ENCODE measurements at regions not wholly inside any gene's neighbourhood (a gene's known extent, or its start where the extent isn't known, plus 50 kb on each side); places are given as distances from the start of the nearest gene placed in this dataset.

DNA sequence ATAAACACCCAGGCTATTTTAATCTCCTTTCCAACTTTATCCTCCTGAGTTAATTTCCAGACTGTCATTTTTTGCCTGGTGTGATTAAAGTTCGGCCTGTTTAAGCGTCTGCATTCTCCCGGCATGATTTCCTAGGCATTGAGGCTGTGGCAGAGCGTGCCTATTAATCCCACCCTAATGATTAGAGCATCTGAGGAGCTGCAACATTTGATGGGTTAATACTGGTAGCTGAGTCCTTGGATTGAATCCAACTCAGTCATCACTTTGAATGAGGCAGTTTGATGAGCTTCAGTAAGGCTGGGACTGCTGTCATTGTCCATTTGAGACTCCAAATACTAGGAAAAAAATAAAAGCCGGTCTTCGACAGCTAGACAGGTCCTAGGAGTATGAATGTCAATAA is 882.5 kb downstream of the SLC4A3 start:
- DNase-seq (no peak), ATAC-seq (no peak)
- TF ChIP-seq, protein P1, sequence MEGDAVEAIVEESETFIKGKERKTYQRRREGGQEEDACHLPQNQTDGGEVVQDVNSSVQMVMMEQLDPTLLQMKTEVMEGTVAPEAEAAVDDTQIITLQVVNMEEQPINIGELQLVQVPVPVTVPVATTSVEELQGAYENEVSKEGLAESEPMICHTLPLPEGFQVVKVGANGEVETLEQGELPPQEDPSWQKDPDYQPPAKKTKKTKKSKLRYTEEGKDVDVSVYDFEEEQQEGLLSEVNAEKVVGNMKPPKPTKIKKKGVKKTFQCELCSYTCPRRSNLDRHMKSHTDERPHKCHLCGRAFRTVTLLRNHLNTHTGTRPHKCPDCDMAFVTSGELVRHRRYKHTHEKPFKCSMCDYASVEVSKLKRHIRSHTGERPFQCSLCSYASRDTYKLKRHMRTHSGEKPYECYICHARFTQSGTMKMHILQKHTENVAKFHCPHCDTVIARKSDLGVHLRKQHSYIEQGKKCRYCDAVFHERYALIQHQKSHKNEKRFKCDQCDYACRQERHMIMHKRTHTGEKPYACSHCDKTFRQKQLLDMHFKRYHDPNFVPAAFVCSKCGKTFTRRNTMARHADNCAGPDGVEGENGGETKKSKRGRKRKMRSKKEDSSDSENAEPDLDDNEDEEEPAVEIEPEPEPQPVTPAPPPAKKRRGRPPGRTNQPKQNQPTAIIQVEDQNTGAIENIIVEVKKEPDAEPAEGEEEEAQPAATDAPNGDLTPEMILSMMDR (IDR thresholded peaks at IDR 0.05), result no peak
- WGBS, 2 donors, result 69 to 79% methylated on average over 6 of the region's 6 CpGs
- Histone ChIP-seq H3K27ac (no peak overlapping the region), H3K36me3 (no peaks in the 10 kb centered on the region), H3K9me3 (no peaks in the 10 kb centered on the region), H3K27me3 (no peaks in the 10 kb centered on the region), H3K4me3 (no peak overlapping the region), H3K4me1 (peaks cover 0 to 5% (median 0%) of the 10 kb centered on the region in 9 donors)
- intact Hi-C loops (cut with DNase I), result no loop called here

DNA sequence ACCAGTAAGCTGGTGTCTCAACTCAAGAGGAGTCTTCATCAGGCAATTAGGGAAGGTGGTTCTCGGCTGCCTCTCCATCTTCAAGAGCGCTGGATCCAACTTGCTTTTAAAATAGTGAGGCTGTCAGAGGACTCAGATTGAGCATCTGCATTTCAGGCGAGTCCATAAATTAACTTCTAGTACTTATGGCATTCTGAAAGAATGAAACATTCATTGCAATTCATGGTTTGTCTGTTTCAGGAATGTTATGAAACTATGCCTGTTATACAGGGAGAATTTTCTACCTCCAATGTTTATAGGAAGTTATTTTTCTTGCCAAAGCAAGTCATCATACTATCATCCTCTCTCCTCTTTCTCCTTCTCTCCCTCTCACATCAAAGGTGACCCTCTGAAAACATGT is 883.2 kb downstream of the SLC4A3 start:
- H3K27ac ChIP-seq, result no peak overlapping the region
- 89 to 93% methylated on average over 3 of the region's 3 CpGs for WGBS, 2 donors

DNA sequence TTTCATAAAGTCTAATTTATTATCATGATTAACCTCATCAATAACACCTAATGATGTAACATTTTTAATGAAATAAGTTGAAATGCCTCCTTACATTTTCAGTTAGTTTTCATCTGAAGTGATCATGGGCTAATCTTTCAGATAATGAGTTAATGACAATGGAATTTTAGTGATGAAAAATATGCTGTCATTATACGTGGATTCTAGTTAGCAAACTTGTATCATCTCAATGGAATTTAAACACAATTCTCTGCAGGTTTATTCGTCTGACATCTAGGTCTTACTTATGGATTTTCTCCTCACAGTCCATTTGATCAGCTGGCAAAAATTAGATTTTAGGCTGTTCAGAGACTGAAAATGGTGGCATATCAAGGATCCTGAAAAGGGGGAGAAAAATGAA is 885.0 kb downstream of the SLC4A3 start:
- no peak for DNase-seq
- H3K9me3 ChIP-seq, result no peaks in the 10 kb centered on the region
- TF ChIP-seq, protein P1 (IDR thresholded peaks at IDR 0.05), result no peak
- H3K27ac ChIP-seq, result no peak overlapping the region
- no peaks in the 10 kb centered on the region for H3K36me3 ChIP-seq
- intact Hi-C loops (cut with DNase I), result no loop called here
- peaks cover 0 to 5% (median 0%) of the 10 kb centered on the region in 9 donors for H3K4me1 ChIP-seq
- no peak for ATAC-seq
- H3K27me3 ChIP-seq, result no peaks in the 10 kb centered on the region
- H3K4me3 ChIP-seq, result no peak overlapping the region
- WGBS, 2 donors, result 51 to 52% methylated on average over 2 of the region's 2 CpGs

More for the DNA sequence above, 883.2 kb downstream of the SLC4A3 start:
- Histone ChIP-seq H3K27me3 (no peaks in the 10 kb centered on the region), H3K36me3 (no peaks in the 10 kb centered on the region), H3K9me3 (no peaks in the 10 kb centered on the region), H3K4me3 (no peak overlapping the region), H3K4me1 (peaks cover 0 to 5% (median 0%) of the 10 kb centered on the region in 9 donors)
- intact Hi-C loops (cut with DNase I), result no loop called here
- TF ChIP-seq, protein P1 (IDR thresholded peaks at IDR 0.05), result no peak
- ATAC-seq (no peak), DNase-seq (no peak)

DNA sequence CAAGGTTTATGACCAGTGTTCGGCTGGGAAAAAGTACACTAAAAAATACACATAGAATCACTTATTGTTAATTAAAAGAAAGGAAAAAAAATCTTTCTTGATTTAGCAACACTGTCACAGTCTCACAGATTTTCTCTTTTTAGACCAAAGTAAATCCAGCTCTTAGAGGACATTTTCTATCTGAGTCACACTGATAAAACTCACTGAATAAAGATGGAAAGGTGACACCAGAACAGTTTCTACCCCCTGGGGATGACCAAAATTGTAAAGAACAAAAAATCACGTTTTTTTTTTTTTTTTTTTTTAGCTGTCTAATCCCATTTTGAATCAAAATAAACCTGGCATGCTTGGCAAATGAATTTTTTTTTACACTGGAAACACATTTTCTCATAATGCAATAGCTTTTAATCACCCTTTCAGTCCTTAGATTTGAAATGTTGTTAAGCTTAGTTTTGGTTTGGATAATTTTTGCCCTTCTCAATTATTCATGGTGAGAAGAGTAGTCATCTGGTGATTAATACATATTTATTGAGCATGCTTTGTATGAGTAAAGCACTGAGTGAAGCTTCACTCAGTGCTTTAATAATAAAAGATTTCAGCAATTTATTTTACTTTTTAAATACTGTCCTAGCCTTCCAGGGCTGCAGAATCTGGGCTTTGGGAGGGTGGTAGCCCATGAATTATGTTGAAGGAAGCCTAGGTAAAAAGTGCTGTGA is 886.3 kb downstream of the SLC4A3 start:
- Histone ChIP-seq H3K9me3 (no peaks in the 10 kb centered on the region), H3K27me3 (no peaks in the 10 kb centered on the region), H3K36me3 (no peaks in the 10 kb centered on the region), H3K4me1 (peaks cover 0 to 5% (median 0%) of the 10 kb centered on the region in 9 donors), H3K27ac (no peak overlapping the region), H3K4me3 (no peak overlapping the region)
- TF ChIP-seq, protein P1 (IDR thresholded peaks at IDR 0.05), result no peak
- ATAC-seq (no peak), DNase-seq (no peak)
- 51 to 56% methylated on average over 2 of the region's 2 CpGs for WGBS, 2 donors
- intact Hi-C loops (cut with DNase I), result no loop called here

All from heart right ventricle (tissue), 16 donors.